HCT116 (cell line): ENCODE measurements at regions not wholly inside any gene's neighbourhood (a gene's known extent, or its start where the extent isn't known, plus 50 kb on each side); places are given as distances from the start of the nearest gene placed in this dataset.

Source experiments
- ATAC-seq: fragments of 200-7000 bp; cut with Tn5 transposase; 2 replicates; pipeline ENCODE4 v1.9.1; 2020; ENCODE audit warnings: mild to moderate bottlenecking, moderate library complexity
- BruUV-seq: library from RNA; stranded (reverse); fragments of 400-500 nt; replicated peaks from 2 replicates; lab custom pipeline; 2021; lab: Mats Ljungman, UMichigan
- CTCF ChIA-PET: fragments of 300-600 bp; sonication (Branson Sonifier 250); formaldehyde crosslinking; loops from one replicate; lab custom pipeline; 2021; ENCODE audit warnings: antibody characterized with exemption; lab: Charles Lee
- POLR2A ChIA-PET: fragments of 300-600, 350-600 bp; sonication (Branson Sonifier 250); formaldehyde crosslinking; loops from one replicate; lab custom pipeline; 2021; ENCODE audit warnings: antibody characterized with exemption; lab: Charles Lee
- RAD21 ChIA-PET, 2 experiments: fragments of 300-600 bp; sonication (Branson Sonifier 250); formaldehyde crosslinking; loops; one replicate each; lab custom pipeline; 2023; ENCODE audit warnings: low total read pairs in 2 of 2; ENCODE audit not compliant: uncharacterized antibody in 2 of 2, unreplicated experiment in 2 of 2, low non-redundant PET in 1 of 2; lab: Charles Lee
- DNase-seq: peaks from one replicate; pipeline ENCODE4 v3.0.0-alpha.2; 2010; ENCODE audit warnings: low read depth, low spot score
- H2AFZ ChIP-seq: fragments of 200-600 bp; shearing (Covaris generic), sonication (generic); 2 replicates; pipeline ENCODE4 v1.6.1; 2017; ENCODE audit warnings: low read depth, mixed run types, mixed read lengths, antibody characterized with exemption, low read length; ENCODE audit not compliant: poor library complexity, severe bottlenecking
- H3K27ac ChIP-seq: 2 replicates; pipeline ENCODE4 v1.5.1; 2012; ENCODE audit warnings: low read depth, low read length
- H3K27me3 ChIP-seq: fragments of 200-600 bp; sonication (generic); 2 replicates; pipeline ENCODE4 v1.6.1; 2016; ENCODE audit warnings: mixed run types, low read length, mixed read lengths; ENCODE audit not compliant: insufficient read depth
- H3K36me3 ChIP-seq, 2 experiments: fragments of 200-500 bp in 1 of 2; fragments of 200-600 bp in 1 of 2; sonication (Bioruptor generic) in 1 of 2; sonication (generic) in 1 of 2; 2 replicates each; pipeline versions ENCODE4 v1.5.1 to v1.6.1; 2014 to 2016; ENCODE audit warnings: low read length in 2 of 2, inconsistent platforms in 1 of 2, mixed read lengths in 1 of 2, mixed run types in 1 of 2; ENCODE audit not compliant: insufficient read depth in 2 of 2, control insufficient read depth in 1 of 2
- H3K4me1 ChIP-seq, 2 experiments: fragments of 200-600 bp in 1 of 2; sonication (generic) in 1 of 2; 2 replicates each; pipeline versions ENCODE4 v1.5.1 to v1.6.1; 2012 to 2017; ENCODE audit warnings: low read length in 2 of 2, inconsistent platforms in 1 of 2, mild to moderate bottlenecking in 1 of 2, mixed read lengths in 1 of 2, mixed run types in 1 of 2, moderate library complexity in 1 of 2; ENCODE audit not compliant: insufficient read depth in 2 of 2, control insufficient read depth in 1 of 2
- H3K4me2 ChIP-seq: fragments of 200-600 bp; sonication (generic); 2 replicates; pipeline ENCODE4 v1.6.1; 2017; ENCODE audit warnings: mixed run types, low read length, mixed read lengths
- H3K4me3 ChIP-seq, 2 experiments: fragments of 200-600 bp in 1 of 2; sonication (generic) in 1 of 2; replicated peaks in 1 of 2; 2 replicates each; pipeline ENCODE4 v1.5.1; 2011 to 2016; ENCODE audit warnings: low read length in 2 of 2, control low read depth in 1 of 2, low read depth in 1 of 2, mild to moderate bottlenecking in 1 of 2, mixed read lengths in 1 of 2, mixed run types in 1 of 2
- H3K79me2 ChIP-seq: fragments of 200-600 bp; sonication (generic); 2 replicates; pipeline ENCODE4 v1.6.1; 2017; ENCODE audit warnings: mild to moderate bottlenecking, mixed run types, low read length, moderate library complexity, mixed read lengths; ENCODE audit not compliant: insufficient read depth
- H3K9ac ChIP-seq: fragments of 200-600 bp; sonication (generic); 2 replicates; pipeline ENCODE4 v1.6.1; 2016; ENCODE audit warnings: low read length, mixed read lengths
- H3K9me2 ChIP-seq: fragments of 200-600 bp; sonication (generic), shearing (Covaris generic); 2 replicates; pipeline ENCODE4 v1.6.1; 2017; ENCODE audit warnings: mixed run types, mild to moderate bottlenecking, moderate library complexity; ENCODE audit not compliant: insufficient read depth
- H3K9me3 ChIP-seq, 2 experiments: fragments of 200-500 bp in 1 of 2; fragments of 200-600 bp in 1 of 2; sonication (Bioruptor generic) in 1 of 2; sonication (generic) in 1 of 2; 2 replicates each; pipeline ENCODE4 v1.6.1; 2014 to 2017; ENCODE audit warnings: low read length in 2 of 2, mixed read lengths in 2 of 2, inconsistent platforms in 1 of 2, low read depth in 1 of 2, mild to moderate bottlenecking in 1 of 2, mixed run types in 1 of 2, moderate library complexity in 1 of 2; ENCODE audit not compliant: control insufficient read depth in 1 of 2, insufficient read depth in 1 of 2
- H4K20me1 ChIP-seq: fragments of 200-600 bp; sonication (generic), shearing (Covaris generic); 2 replicates; pipeline ENCODE4 v1.6.1; 2017; ENCODE audit warnings: mixed run types, mild to moderate bottlenecking, moderate library complexity; ENCODE audit not compliant: insufficient read depth
- CBX3 ChIP-seq: IDR thresholded peaks from 2 replicates; pipeline ENCODE4 v1.6.1; 2012; ENCODE audit warnings: low read depth
- CEBPB ChIP-seq: IDR thresholded peaks from 2 replicates; pipeline ENCODE4 v1.6.1; 2012; ENCODE audit warnings: low read depth
- CTCF ChIP-seq, 3 experiments: fragments of 200-600 bp in 1 of 3; sonication (generic) in 1 of 3; IDR thresholded peaks in 2 of 3; conservative IDR thresholded peaks in 1 of 3; 2 replicates each; pipeline ENCODE4 v1.5.1; 2012 to 2017; ENCODE audit warnings: low read depth in 2 of 3, low read length in 2 of 3, antibody characterized with exemption in 1 of 3, borderline replicate concordance in 1 of 3, control low read depth in 1 of 3, mild to moderate bottlenecking in 1 of 3, mixed read lengths in 1 of 3, mixed run types in 1 of 3, moderate library complexity in 1 of 3; ENCODE audit not compliant: insufficient read depth in 1 of 3
- ELF1 ChIP-seq: IDR thresholded peaks from 2 replicates; pipeline ENCODE4 v1.6.1; 2012; ENCODE audit warnings: low read depth, borderline replicate concordance
- FOSL1 ChIP-seq: IDR thresholded peaks from 2 replicates; pipeline ENCODE4 v1.6.1; 2012; ENCODE audit warnings: low read depth
- JUND ChIP-seq: IDR thresholded peaks from 2 replicates; pipeline ENCODE4 v1.6.1; 2012
- POLR2AphosphoS5 ChIP-seq: IDR thresholded peaks from 2 replicates; pipeline ENCODE4 v1.6.1; 2011; ENCODE audit warnings: mild to moderate bottlenecking, low read depth, low read length, moderate library complexity
- RAD21 ChIP-seq: IDR thresholded peaks from 2 replicates; pipeline ENCODE4 v1.6.1; 2012; ENCODE audit warnings: low read depth, mild to moderate bottlenecking
- REST ChIP-seq: IDR thresholded peaks from 2 replicates; pipeline ENCODE4 v1.6.1; 2012; ENCODE audit warnings: low read depth
- SIN3A ChIP-seq: IDR thresholded peaks from 2 replicates; pipeline ENCODE4 v1.6.1; 2012; ENCODE audit warnings: low read depth
- YY1 ChIP-seq: IDR thresholded peaks from 2 replicates; pipeline ENCODE4 v1.6.1; 2011; ENCODE audit warnings: low read length, low read depth, moderate library complexity, mild to moderate bottlenecking; ENCODE audit not compliant: insufficient replicate concordance; ENCODE audit errors: extremely low read depth
- ZFX ChIP-seq: fragments of 450-650 bp; IDR thresholded peaks from 2 replicates; pipeline ENCODE4 v1.6.1; 2017
- intact Hi-C: fragments of 100-400 bp; cut with micrococcal nuclease; formaldehyde crosslinking; loops from 2 replicates; pipeline ENCODE4 v1.10.0; 2022
- TF ChIP-seq, protein P1 (sequence below): IDR thresholded peaks from 2 replicates; pipeline ENCODE4 v1.6.1; 2012
- TF ChIP-seq, protein P2 (sequence below): IDR thresholded peaks from 2 replicates; pipeline ENCODE4 v1.6.1; 2012

- ATAC-seq, result no peak
- Histone ChIP-seq H3K4me1 (no peaks in the 10 kb centered on the region), H3K79me2 (no peaks in the 10 kb centered on the region), H3K27ac (no peak overlapping the region), H4K20me1 (no peaks in the 10 kb centered on the region), H3K4me2 (no peak overlapping the region), H3K9me3 (no peaks in the 10 kb centered on the region), H3K9me2 (no peaks in the 10 kb centered on the region), H2AFZ (no peak overlapping the region), H3K4me3 (no peak overlapping the region), H3K9ac (no peak overlapping the region), H3K36me3 (no peaks in the 10 kb centered on the region), H3K27me3 (no peaks in the 10 kb centered on the region)
- ChIA-PET CTCF (no interaction called here), RAD21 (no interaction called here), POLR2A (no interaction called here)
- no peak for TF ChIP-seq POLR2AphosphoS5
- TF ChIP-seq, protein P1, sequence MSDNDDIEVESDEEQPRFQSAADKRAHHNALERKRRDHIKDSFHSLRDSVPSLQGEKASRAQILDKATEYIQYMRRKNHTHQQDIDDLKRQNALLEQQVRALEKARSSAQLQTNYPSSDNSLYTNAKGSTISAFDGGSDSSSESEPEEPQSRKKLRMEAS, result no peak
- TF ChIP-seq FOSL1, result no peak
- no peak for TF ChIP-seq CEBPB
- TF ChIP-seq, protein P2, sequence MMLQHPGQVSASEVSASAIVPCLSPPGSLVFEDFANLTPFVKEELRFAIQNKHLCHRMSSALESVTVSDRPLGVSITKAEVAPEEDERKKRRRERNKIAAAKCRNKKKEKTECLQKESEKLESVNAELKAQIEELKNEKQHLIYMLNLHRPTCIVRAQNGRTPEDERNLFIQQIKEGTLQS, result no peak
- DNase-seq, result no peak
- BruUV-seq, result no TSS peak
- intact Hi-C loops, result no loop called here
Observed at GRCh38 chr14:106120101-106120500, 593.7 kb downstream of the TMEM121 start.

- Histone ChIP-seq H3K4me2 (no peak overlapping the region), H3K79me2 (no peaks in the 10 kb centered on the region), H3K9me3 (no peaks in the 10 kb centered on the region), H3K9me2 (no peaks in the 10 kb centered on the region), H3K9ac (no peak overlapping the region), H3K4me1 (no peaks in the 10 kb centered on the region), H3K27me3 (no peaks in the 10 kb centered on the region), H4K20me1 (no peaks in the 10 kb centered on the region), H3K4me3 (no peak overlapping the region), H2AFZ (no peak overlapping the region), H3K27ac (no peak overlapping the region), H3K36me3 (no peaks in the 10 kb centered on the region)
- CTCF ChIA-PET, result no interaction called here
- RAD21 ChIA-PET, result no interaction called here
- no peak for ATAC-seq
- POLR2A ChIA-PET, result no interaction called here
- DNase-seq, result no peak
- no TSS peak for BruUV-seq
- intact Hi-C loops, result no loop called here
- TF ChIP-seq RAD21 (no peak), CBX3 (no peak), SIN3A (no peak), CTCF (IDR thresholded peaks at IDR 0.05 in 2 of 3, conservative IDR thresholded peaks at IDR 0.05 in 1 of 3; ENCODE audit: borderline replicate concordance in 1 of 3, insufficient read depth in 1 of 3, low read depth in 2 of 3, low read length in 2 of 3) (no peak), ZFX (no peak), POLR2AphosphoS5 (no peak), YY1 (no peak), CEBPB (no peak), FOSL1 (no peak), ELF1 (no peak), JUND (no peak), REST (no peak)
- TF ChIP-seq, protein P2, result no peak
Observed at GRCh38 chr14:106129274-106129673, 602.9 kb downstream of the TMEM121 start.
